HepG2 (cell line): ENCODE measurements at regions not wholly inside any gene's neighbourhood (a gene's known extent, or its start where the extent isn't known, plus 50 kb on each side); places are given as distances from the start of the nearest gene placed in this dataset.

Source experiments
- ATF1 ChIP-seq: IDR thresholded peaks from 2 replicates; pipeline ENCODE4 v1.6.1; 2016; ENCODE audit warnings: mild to moderate bottlenecking, control low read depth
- DMAP1 ChIP-seq: IDR thresholded peaks from 2 replicates; pipeline ENCODE4 v1.6.1; 2016
- HDAC1 ChIP-seq: sonication (generic); formaldehyde crosslinking; IDR thresholded peaks from 2 replicates; pipeline ENCODE4 v1.5.1; 2020; ENCODE audit warnings: mild to moderate bottlenecking, missing genetic modification reagents
- JDP2 ChIP-seq: sonication (generic); formaldehyde crosslinking; IDR thresholded peaks from 2 replicates; pipeline ENCODE4 v1.8.1; 2022; ENCODE audit warnings: missing genetic modification reagents, borderline replicate concordance
- PHF21A ChIP-seq: sonication (generic); formaldehyde crosslinking; IDR thresholded peaks from 2 replicates; pipeline ENCODE4 v1.5.0; 2020; ENCODE audit warnings: mild to moderate bottlenecking, missing genetic modification reagents
- ZFP36L2 ChIP-seq: sonication (generic); formaldehyde crosslinking; IDR thresholded peaks from 2 replicates; pipeline ENCODE4 v1.4.0; 2020; ENCODE audit warnings: missing genetic modification reagents
- ZFYVE20 ChIP-seq: sonication (generic); formaldehyde crosslinking; IDR thresholded peaks from 2 replicates; pipeline ENCODE4 v1.8.0; 2023; ENCODE audit warnings: low read depth, mild to moderate bottlenecking, moderate library complexity, missing genetic modification reagents, borderline replicate concordance
- ZNF138 ChIP-seq: sonication (generic); formaldehyde crosslinking; IDR thresholded peaks from 2 replicates; pipeline ENCODE4 v1.5.0; 2020; ENCODE audit warnings: mild to moderate bottlenecking, low read depth, missing genetic modification reagents
- ZSCAN9 ChIP-seq: IDR thresholded peaks from 2 replicates; pipeline ENCODE4 v1.6.1; 2016; ENCODE audit warnings: borderline replicate concordance
- TF ChIP-seq, protein P1 (sequence below), 2 experiments: sonication (generic) in 1 of 2; formaldehyde crosslinking in 1 of 2; IDR thresholded peaks; 2 replicates each; pipeline versions ENCODE4 v1.6.1 to v1.9.0; 2014 to 2022; ENCODE audit warnings: antibody characterized with exemption in 1 of 2, borderline replicate concordance in 1 of 2, inconsistent platforms in 1 of 2, low read depth in 1 of 2, missing genetic modification reagents in 1 of 2
- TF ChIP-seq, protein P2 (sequence below): sonication (generic); formaldehyde crosslinking; IDR thresholded peaks from 2 replicates; pipeline ENCODE4 v1.8.0; 2022; ENCODE audit warnings: mild to moderate bottlenecking, missing genetic modification reagents, borderline replicate concordance
- TF ChIP-seq, protein P3 (sequence below): sonication (generic); IDR thresholded peaks from 2 replicates; pipeline ENCODE4 v1.6.1; 2016; ENCODE audit warnings: low read depth, borderline replicate concordance
- TF ChIP-seq, protein P4 (sequence below): sonication (generic); formaldehyde crosslinking; IDR thresholded peaks from 2 replicates; pipeline ENCODE4 v1.4.0; 2020; ENCODE audit warnings: missing genetic modification reagents, mild to moderate bottlenecking, borderline replicate concordance
- TF ChIP-seq, protein P5 (sequence below): sonication (generic); formaldehyde crosslinking; IDR thresholded peaks from 2 replicates; pipeline ENCODE4 v1.4.0; 2020; ENCODE audit warnings: mild to moderate bottlenecking, missing genetic modification reagents

DNA sequence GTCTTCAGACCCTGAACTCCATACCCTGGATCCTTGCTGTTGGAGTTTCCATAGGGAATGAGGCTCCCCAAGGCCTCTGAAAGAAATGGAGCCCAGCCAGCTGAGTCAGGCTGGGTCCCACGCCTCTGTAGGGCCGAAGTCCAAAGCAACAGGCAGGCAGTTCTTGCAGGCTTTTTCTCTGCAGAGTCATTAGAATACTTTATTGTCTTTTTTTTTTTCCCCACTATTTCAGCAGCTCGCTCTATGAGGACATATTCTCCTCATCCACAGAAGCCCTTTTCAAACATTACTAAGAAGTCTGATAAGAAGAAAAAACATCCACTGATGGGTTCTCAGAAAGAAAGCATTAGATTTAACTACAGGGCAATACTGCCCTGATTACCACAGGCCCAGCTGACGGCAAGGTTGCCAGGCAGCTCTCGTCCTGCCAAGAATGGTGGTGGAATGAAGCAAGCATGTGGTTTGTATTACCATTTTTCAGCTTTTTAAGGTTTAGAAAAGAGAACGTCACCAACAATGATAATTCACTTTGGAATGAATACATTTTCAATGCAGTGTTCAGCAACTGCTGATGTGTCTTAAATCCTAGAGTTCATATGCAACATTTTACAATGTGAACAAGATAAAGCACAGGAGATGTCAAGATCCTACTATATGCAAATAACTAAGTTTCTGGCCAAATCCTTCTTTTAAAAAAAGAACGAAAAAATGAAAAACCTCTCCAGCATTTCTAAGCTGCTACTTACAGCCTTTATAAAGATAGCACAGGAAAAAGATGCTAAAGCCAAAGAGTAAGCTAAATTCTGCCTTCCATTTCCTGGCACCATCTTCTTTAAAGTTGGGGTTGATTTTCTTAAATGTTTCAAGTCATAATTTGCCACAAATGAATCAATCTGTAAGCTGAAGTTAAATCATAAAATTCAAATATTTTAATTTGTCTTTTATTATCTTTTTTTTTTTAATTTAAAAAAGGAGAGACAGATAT, 223.6 kb upstream of the CITED2 start (continued):
- TF ChIP-seq, protein P1, sequence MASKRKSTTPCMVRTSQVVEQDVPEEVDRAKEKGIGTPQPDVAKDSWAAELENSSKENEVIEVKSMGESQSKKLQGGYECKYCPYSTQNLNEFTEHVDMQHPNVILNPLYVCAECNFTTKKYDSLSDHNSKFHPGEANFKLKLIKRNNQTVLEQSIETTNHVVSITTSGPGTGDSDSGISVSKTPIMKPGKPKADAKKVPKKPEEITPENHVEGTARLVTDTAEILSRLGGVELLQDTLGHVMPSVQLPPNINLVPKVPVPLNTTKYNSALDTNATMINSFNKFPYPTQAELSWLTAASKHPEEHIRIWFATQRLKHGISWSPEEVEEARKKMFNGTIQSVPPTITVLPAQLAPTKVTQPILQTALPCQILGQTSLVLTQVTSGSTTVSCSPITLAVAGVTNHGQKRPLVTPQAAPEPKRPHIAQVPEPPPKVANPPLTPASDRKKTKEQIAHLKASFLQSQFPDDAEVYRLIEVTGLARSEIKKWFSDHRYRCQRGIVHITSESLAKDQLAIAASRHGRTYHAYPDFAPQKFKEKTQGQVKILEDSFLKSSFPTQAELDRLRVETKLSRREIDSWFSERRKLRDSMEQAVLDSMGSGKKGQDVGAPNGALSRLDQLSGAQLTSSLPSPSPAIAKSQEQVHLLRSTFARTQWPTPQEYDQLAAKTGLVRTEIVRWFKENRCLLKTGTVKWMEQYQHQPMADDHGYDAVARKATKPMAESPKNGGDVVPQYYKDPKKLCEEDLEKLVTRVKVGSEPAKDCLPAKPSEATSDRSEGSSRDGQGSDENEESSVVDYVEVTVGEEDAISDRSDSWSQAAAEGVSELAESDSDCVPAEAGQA (IDR thresholded peaks at IDR 0.05; ENCODE audit: low read depth), result no peak
- TF ChIP-seq, protein P1 (CRISPR knock-in tag; IDR thresholded peaks at IDR 0.05; ENCODE audit: borderline replicate concordance), result no peak
- TF ChIP-seq ZFP36L2, result peak; percentile 44; the same call in 1 of the 2 replicates
- TF ChIP-seq, protein P2, sequence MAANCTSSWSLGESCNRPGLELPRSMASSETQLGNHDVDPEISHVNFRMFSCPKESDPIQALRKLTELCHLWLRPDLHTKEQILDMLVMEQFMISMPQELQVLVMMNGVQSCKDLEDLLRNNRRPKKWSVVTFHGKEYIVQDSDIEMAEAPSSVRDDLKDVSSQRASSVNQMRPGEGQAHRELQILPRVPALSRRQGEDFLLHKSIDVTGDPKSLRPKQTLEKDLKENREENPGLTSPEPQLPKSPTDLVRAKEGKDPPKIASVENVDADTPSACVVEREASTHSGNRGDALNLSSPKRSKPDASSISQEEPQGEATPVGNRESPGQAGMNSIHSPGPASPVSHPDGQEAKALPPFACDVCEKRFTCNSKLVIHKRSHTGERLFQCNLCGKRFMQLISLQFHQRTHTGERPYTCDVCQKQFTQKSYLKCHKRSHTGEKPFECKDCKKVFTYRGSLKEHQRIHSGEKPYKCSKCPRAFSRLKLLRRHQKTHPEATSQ (CRISPR knock-in tag), result peak; percentile 34; the same call in 1 of the 2 replicates
- TF ChIP-seq, protein P3, sequence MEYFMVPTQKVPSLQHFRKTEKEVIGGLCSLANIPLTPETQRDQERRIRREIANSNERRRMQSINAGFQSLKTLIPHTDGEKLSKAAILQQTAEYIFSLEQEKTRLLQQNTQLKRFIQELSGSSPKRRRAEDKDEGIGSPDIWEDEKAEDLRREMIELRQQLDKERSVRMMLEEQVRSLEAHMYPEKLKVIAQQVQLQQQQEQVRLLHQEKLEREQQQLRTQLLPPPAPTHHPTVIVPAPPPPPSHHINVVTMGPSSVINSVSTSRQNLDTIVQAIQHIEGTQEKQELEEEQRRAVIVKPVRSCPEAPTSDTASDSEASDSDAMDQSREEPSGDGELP, result peak; percentile 89
- TF ChIP-seq ATF1, result no peak
- TF ChIP-seq, protein P4, sequence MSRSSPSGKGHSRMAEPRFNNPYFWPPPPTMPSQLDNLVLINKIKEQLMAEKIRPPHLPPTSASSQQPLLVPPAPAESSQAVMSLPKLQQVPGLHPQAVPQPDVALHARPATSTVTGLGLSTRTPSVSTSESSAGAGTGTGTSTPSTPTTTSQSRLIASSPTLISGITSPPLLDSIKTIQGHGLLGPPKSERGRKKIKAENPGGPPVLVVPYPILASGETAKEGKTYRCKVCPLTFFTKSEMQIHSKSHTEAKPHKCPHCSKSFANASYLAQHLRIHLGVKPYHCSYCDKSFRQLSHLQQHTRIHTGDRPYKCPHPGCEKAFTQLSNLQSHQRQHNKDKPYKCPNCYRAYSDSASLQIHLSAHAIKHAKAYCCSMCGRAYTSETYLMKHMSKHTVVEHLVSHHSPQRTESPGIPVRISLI (CRISPR knock-in tag), result peak; percentile 84; the same call in 1 of the 2 replicates
- TF ChIP-seq, protein P5, sequence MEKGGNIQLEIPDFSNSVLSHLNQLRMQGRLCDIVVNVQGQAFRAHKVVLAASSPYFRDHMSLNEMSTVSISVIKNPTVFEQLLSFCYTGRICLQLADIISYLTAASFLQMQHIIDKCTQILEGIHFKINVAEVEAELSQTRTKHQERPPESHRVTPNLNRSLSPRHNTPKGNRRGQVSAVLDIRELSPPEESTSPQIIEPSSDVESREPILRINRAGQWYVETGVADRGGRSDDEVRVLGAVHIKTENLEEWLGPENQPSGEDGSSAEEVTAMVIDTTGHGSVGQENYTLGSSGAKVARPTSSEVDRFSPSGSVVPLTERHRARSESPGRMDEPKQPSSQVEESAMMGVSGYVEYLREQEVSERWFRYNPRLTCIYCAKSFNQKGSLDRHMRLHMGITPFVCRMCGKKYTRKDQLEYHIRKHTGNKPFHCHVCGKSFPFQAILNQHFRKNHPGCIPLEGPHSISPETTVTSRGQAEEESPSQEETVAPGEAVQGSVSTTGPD (CRISPR knock-in tag), result no peak
- peak; percentile 34; the same call in 1 of the 2 replicates for TF ChIP-seq ZSCAN9
- TF ChIP-seq DMAP1 (CRISPR knock-in tag), result peak; percentile 49; the same call in 1 of the 2 replicates
- no peak for TF ChIP-seq ZNF138 (CRISPR knock-in tag)
- TF ChIP-seq PHF21A (CRISPR knock-in tag), result peak; percentile 38; the same call in 1 of the 2 replicates
- TF ChIP-seq ZFYVE20 (CRISPR knock-in tag), result no peak
- 0 out of 2 replicates have a peak, but pooled peaks have one; percentile 10 for TF ChIP-seq HDAC1
- no peak for TF ChIP-seq JDP2
